Thyroid gland (tissue), 4 donors: ENCODE measurements at regions not wholly inside any gene's neighbourhood (a gene's known extent, or its start where the extent isn't known, plus 50 kb on each side); places are given as distances from the start of the nearest gene placed in this dataset.

Experiments
- CTCF ChIP-seq, 6 experiments: fragments of 200-600 bp in 3 of 6; fragments of 450-650 bp in 3 of 6; sonication (generic) in 3 of 6; IDR thresholded peaks; one replicate each; pipeline ENCODE4 v1.5.1; 2016 to 2019; ENCODE audit warnings: antibody characterized with exemption in 6 of 6, mild to moderate bottlenecking in 2 of 6, inconsistent platforms in 1 of 6, moderate library complexity in 1 of 6
- POLR2A ChIP-seq, 2 donors: fragments of 450-650 bp; IDR thresholded peaks; one replicate each; pipeline ENCODE4 v1.6.1; 2017; ENCODE audit warnings: antibody characterized with exemption in 2 of 2, mild to moderate bottlenecking in 2 of 2, moderate library complexity in 1 of 2

- no peak for TF ChIP-seq CTCF (IDR thresholded peaks at IDR 0.05)
- TF ChIP-seq POLR2A (IDR thresholded peaks at IDR 0.05) = no peak
These were observed 194.4 kb upstream of the HS3ST1 start for GRCh38 chr4:11622961-11623725.
